H1 (cell line): ENCODE measurements at regions not wholly inside any gene's neighbourhood (a gene's known extent, or its start where the extent isn't known, plus 50 kb on each side); places are given as distances from the start of the nearest gene placed in this dataset.

Experiments used
- CTCF ChIA-PET: fragments of 300-600 bp; sonication (Branson Sonifier 250); formaldehyde crosslinking; loops from one replicate; lab custom pipeline; 2021; ENCODE audit not compliant: partially characterized antibody; lab: Charles Lee
- POLR2A ChIA-PET: fragments of 300-600 bp; sonication (Branson Sonifier 250); formaldehyde crosslinking; loops from one replicate; lab custom pipeline; 2021; ENCODE audit warnings: inconsistent platforms; ENCODE audit not compliant: partially characterized antibody; lab: Charles Lee
- DNase-seq, 2 experiments: peaks; one replicate each; pipeline versions ENCODE4 v3.0.0 to v3.0.0-alpha.2; 2010 to 2022; ENCODE audit warnings: low spot score in 2 of 2, low read depth in 1 of 2, mixed read lengths in 1 of 2
- FAIRE-seq: peaks from 2 replicates; lab custom pipeline; 2011; peaks lifted over from hg19 to GRCh38; lab: Jason Lieb, UNC
- H2AFZ ChIP-seq: 2 replicates; pipeline ENCODE4 v1.8.1; 2012; ENCODE audit warnings: low read length, inconsistent platforms
- H2AK5ac ChIP-seq: 2 replicates; pipeline ENCODE4 v1.6.1; 2013; ENCODE audit warnings: low read depth, low read length
- H2BK120ac ChIP-seq: replicated peaks from 2 replicates; pipeline ENCODE3; 2013; ENCODE audit warnings: low read depth, low read length, inconsistent platforms
- H2BK12ac ChIP-seq: 2 replicates; pipeline ENCODE4 v1.6.1; 2013; ENCODE audit warnings: low read depth, low read length
- H2BK15ac ChIP-seq: 2 replicates; pipeline ENCODE4 v1.6.1; 2013; ENCODE audit warnings: low read length
- H2BK20ac ChIP-seq: 2 replicates; pipeline ENCODE4 v1.6.1; 2013; ENCODE audit warnings: low read length
- H2BK5ac ChIP-seq: 2 replicates; pipeline ENCODE4 v1.6.1; 2013; ENCODE audit warnings: low read depth, low read length
- H3K14ac ChIP-seq: 2 replicates; pipeline ENCODE4 v1.6.1; 2013; ENCODE audit warnings: inconsistent platforms; ENCODE audit not compliant: insufficient read length
- H3K18ac ChIP-seq: 2 replicates; pipeline ENCODE4 v1.6.1; 2013; ENCODE audit warnings: low read length; ENCODE audit errors: extremely low read depth
- H3K23ac ChIP-seq: 2 replicates; pipeline ENCODE4 v1.6.1; 2013; ENCODE audit warnings: inconsistent platforms; ENCODE audit not compliant: insufficient read length
- H3K23me2 ChIP-seq: 2 replicates; pipeline ENCODE4 v1.6.1; 2013; ENCODE audit warnings: low read depth, low read length
- H3K27ac ChIP-seq: 2 replicates; pipeline ENCODE4 v1.6.1; 2011; ENCODE audit warnings: low read depth, low read length, inconsistent platforms
- H3K27me3 ChIP-seq, 4 experiments: replicated peaks in 1 of 4; 1 replicate in 1 of 4; 2 replicates in 3 of 4; pipeline versions ENCODE4 v1.6.1 to v1.8.1; 2011 to 2013; ENCODE audit warnings: low read length in 3 of 4, mild to moderate bottlenecking in 3 of 4, inconsistent platforms in 2 of 4, mixed read lengths in 2 of 4, moderate library complexity in 1 of 4; ENCODE audit not compliant: control insufficient read depth in 3 of 4, insufficient read depth in 3 of 4; ENCODE audit errors: extremely low read depth in 1 of 4
- H3K36me3 ChIP-seq, 4 experiments: 2 replicates each; pipeline versions ENCODE4 v1.6.1 to v1.8.1; 2011 to 2013; ENCODE audit warnings: mild to moderate bottlenecking in 4 of 4, low read length in 3 of 4, moderate library complexity in 2 of 4, control low read depth in 1 of 4, inconsistent platforms in 1 of 4; ENCODE audit not compliant: insufficient read depth in 4 of 4, control insufficient read depth in 2 of 4
- H3K4ac ChIP-seq: replicated peaks from 2 replicates; pipeline ENCODE3; 2013; ENCODE audit warnings: low read length, low read depth, mixed read lengths, inconsistent platforms; ENCODE audit not compliant: insufficient read length
- H3K4me1 ChIP-seq, 4 experiments: replicated peaks in 1 of 4; 1 replicate in 1 of 4; 2 replicates in 3 of 4; pipeline versions ENCODE4 v1.6.1 to v1.8.1; 2011 to 2013; ENCODE audit warnings: low read length in 3 of 4, inconsistent platforms in 2 of 4, mixed read lengths in 1 of 4; ENCODE audit not compliant: insufficient read depth in 4 of 4, control insufficient read depth in 3 of 4
- H3K4me2 ChIP-seq, 2 experiments: 2 replicates each; pipeline versions ENCODE4 v1.6.1 to v1.8.1; 2011 to 2013; ENCODE audit warnings: low read depth in 2 of 2, low read length in 2 of 2, control low read depth in 1 of 2, inconsistent platforms in 1 of 2, mild to moderate bottlenecking in 1 of 2; ENCODE audit not compliant: insufficient read depth in 1 of 2
- H3K4me3 ChIP-seq, 4 experiments: fragments of 200-600, 300-600 bp in 1 of 4; sonication (generic), shearing (Covaris generic), sonication (Bioruptor Twin) in 1 of 4; 2 replicates each; pipeline versions ENCODE4 v1.5.1 to v1.8.1; 2011 to 2016; ENCODE audit warnings: low read length in 4 of 4, low read depth in 3 of 4, control low read depth in 2 of 4, inconsistent platforms in 2 of 4, mild to moderate bottlenecking in 2 of 4, mixed read lengths in 1 of 4, moderate library complexity in 1 of 4; ENCODE audit not compliant: insufficient read depth in 2 of 4; ENCODE audit errors: extremely low read depth in 1 of 4
- H3K56ac ChIP-seq: replicated peaks from 2 replicates; pipeline ENCODE3; 2013; ENCODE audit warnings: low read depth, mild to moderate bottlenecking, mixed read lengths, low read length, inconsistent platforms; ENCODE audit not compliant: insufficient read length
- H3K79me1 ChIP-seq: 2 replicates; pipeline ENCODE4 v1.6.1; 2013; ENCODE audit warnings: low read depth, low read length, control low read depth
- H3K79me2 ChIP-seq, 2 experiments: 2 replicates each; pipeline versions ENCODE4 v1.6.1 to v1.8.1; 2012 to 2013; ENCODE audit warnings: low read length in 2 of 2, mild to moderate bottlenecking in 2 of 2, inconsistent platforms in 1 of 2; ENCODE audit not compliant: insufficient read depth in 2 of 2, control insufficient read depth in 1 of 2
- H3K9ac ChIP-seq, 4 experiments: replicated peaks in 1 of 4; 1 replicate in 1 of 4; 2 replicates in 3 of 4; pipeline versions ENCODE4 v1.6.1 to v1.8.1; 2011 to 2013; ENCODE audit warnings: low read depth in 3 of 4, low read length in 3 of 4, control low read depth in 2 of 4, mild to moderate bottlenecking in 2 of 4, moderate library complexity in 2 of 4, inconsistent platforms in 1 of 4; ENCODE audit errors: extremely low read depth in 1 of 4
- H3K9me3 ChIP-seq, 2 experiments: 2 replicates each; pipeline versions ENCODE4 v1.6.1 to v1.8.1; 2012 to 2013; ENCODE audit warnings: mild to moderate bottlenecking in 2 of 2, moderate library complexity in 2 of 2, control low read depth in 1 of 2, inconsistent platforms in 1 of 2, low read depth in 1 of 2, low read length in 1 of 2, mixed read lengths in 1 of 2; ENCODE audit not compliant: insufficient read depth in 2 of 2
- H4K20me1 ChIP-seq, 2 experiments: replicated peaks in 1 of 2; 2 replicates each; pipeline versions ENCODE3 to v1.8.1; 2011 to 2013; ENCODE audit warnings: inconsistent platforms in 2 of 2, low read length in 2 of 2, mild to moderate bottlenecking in 1 of 2; ENCODE audit not compliant: insufficient read depth in 2 of 2, control insufficient read depth in 1 of 2
- H4K5ac ChIP-seq: 2 replicates; pipeline ENCODE4 v1.6.1; 2013; ENCODE audit warnings: low read length, low read depth, mixed read lengths, inconsistent platforms; ENCODE audit not compliant: insufficient read length
- H4K8ac ChIP-seq: 2 replicates; pipeline ENCODE4 v1.8.0; 2013; ENCODE audit warnings: mild to moderate bottlenecking, moderate library complexity, low read length, inconsistent platforms; ENCODE audit not compliant: insufficient read depth; ENCODE audit errors: extremely low read depth
- H4K91ac ChIP-seq: replicated peaks from 2 replicates; pipeline ENCODE3; 2013; ENCODE audit warnings: low read length, mixed read lengths, inconsistent platforms; ENCODE audit not compliant: insufficient read length
- BACH1 ChIP-seq: IDR thresholded peaks from 2 replicates; pipeline ENCODE4 v1.6.1; 2012; ENCODE audit warnings: low read length, improper control_type of control experiment
- BRCA1 ChIP-seq: IDR thresholded peaks from 2 replicates; pipeline ENCODE4 v1.6.1; 2012; ENCODE audit warnings: low read depth, low read length, improper control_type of control experiment
- EGR1 ChIP-seq: IDR thresholded peaks from 2 replicates; pipeline ENCODE4 v1.6.1; 2011; ENCODE audit warnings: low read depth, low read length, borderline replicate concordance
- EP300 ChIP-seq, 2 experiments: IDR thresholded peaks; 1 replicate in 1 of 2; 2 replicates in 1 of 2; pipeline ENCODE4 v1.6.1; 2011 to 2012; ENCODE audit warnings: low read depth in 2 of 2, low read length in 2 of 2, mild to moderate bottlenecking in 2 of 2, borderline replicate concordance in 1 of 2, inconsistent platforms in 1 of 2, moderate library complexity in 1 of 2
- HDAC6 ChIP-seq: IDR thresholded peaks from one replicate; pipeline ENCODE4 v1.7.1; 2012; ENCODE audit warnings: low read depth, mild to moderate bottlenecking, inconsistent platforms, low read length, moderate library complexity
- KDM1A ChIP-seq: fragments of 200-600, 300-600 bp; sonication (generic); IDR thresholded peaks from 2 replicates; pipeline ENCODE4 v1.7.1; 2016; ENCODE audit warnings: mild to moderate bottlenecking, low read length, borderline replicate concordance
- TAF7 ChIP-seq: optimal IDR thresholded peaks from 2 replicates; pipeline ENCODE3; 2011; ENCODE audit warnings: low read depth, mild to moderate bottlenecking, inconsistent platforms, low read length, moderate library complexity, borderline replicate concordance
- WGBS, 2 experiments: shearing (Covaris generic) in 1 of 2; methylation state at CpG; one replicate each; pipeline versions ENCODE4 v1.1.6 to v1.1.7; 2013 to 2015; ENCODE audit warnings: low lambda C conversion rate in 2 of 2, mixed read lengths in 2 of 2, inconsistent platforms in 1 of 2, low coverage in 1 of 2, missing lambda C conversion rate in 1 of 2; ENCODE audit not compliant: insufficient replicate concordance in 2 of 2, insufficient coverage in 1 of 2, insufficient read length in 1 of 2; ENCODE audit errors: extremely low coverage in 1 of 2, missing lambda C conversion rate in 1 of 2; 5-methylcytosine and 5-hydroxymethylcytosine counted together

GRCh38 chr18:77377813-77378212 is 128.2 kb downstream of the GALR1 start:
- no peak for TF ChIP-seq TAF7
- no peak for TF ChIP-seq EGR1
- no peak for TF ChIP-seq BACH1
- no peak for TF ChIP-seq BRCA1
- no peak for TF ChIP-seq HDAC6
- no peak for TF ChIP-seq EP300 (IDR thresholded peaks at IDR 0.05; ENCODE audit: borderline replicate concordance in 1 of 2, low read depth in 2 of 2, low read length in 2 of 2)
- TF ChIP-seq KDM1A: no peak
- TF ChIP-seq, all 59 proteins: peak for 0
- Histone ChIP-seq H3K4me1 (peaks cover 0 to 6% (median 0%) of the 10 kb centered on the region in 4 experiments; a peak in 1 of 7 replicates), H3K4me3 (no peak overlapping the region), H2BK120ac (no peak overlapping the region), H2BK5ac (no peak overlapping the region; the same call in 1 of the 2 replicates), H3K79me2 (no peaks in the 10 kb centered on the region), H2BK20ac (no peak overlapping the region), H2BK15ac (peak overlapping the region; percentile 76; the same call in 1 of the 2 replicates), H3K56ac (no peak overlapping the region), H4K20me1 (peaks cover 0 to 2% of the 10 kb centered on the region in 2 experiments), H3K27me3 (no peaks in the 10 kb centered on the region), H2BK12ac (no peak overlapping the region; the same call in 1 of the 2 replicates), H4K8ac (no peak overlapping the region), H3K9ac (no peak overlapping the region), H3K23me2 (no peaks in the 10 kb centered on the region), H3K23ac (no peak overlapping the region), H3K18ac (no peak overlapping the region), H2AK5ac (peak overlapping the region; percentile 58; the same call in 1 of the 2 replicates), H3K4me2 (no peak overlapping the region), H3K9me3 (no peaks in the 10 kb centered on the region), H4K5ac (no peak overlapping the region), H4K91ac (peak overlapping the region; percentile 25), H3K36me3 (no peaks in the 10 kb centered on the region), H3K4ac (no peak overlapping the region), H3K79me1 (no peaks in the 10 kb centered on the region), H3K27ac (no peak overlapping the region), H3K14ac (no peak overlapping the region), H2AFZ (no peak overlapping the region)
- DNase-seq (no peak), FAIRE-seq (no peak)
- 98% methylated on average over 6 of the region's 6 CpGs; no CpG with 5 or more reads in 1 of the 2 experiments for WGBS, 2 experiments
- ChIA-PET POLR2A (no interaction called here), CTCF (interaction anchor here (0.8 kb wide), 1 partner anchor 45 kb away, joined by 3 read pairs; no protein-coding TSS in a partner anchor)
